IMR-90 (cell line): ENCODE measurements at regions not wholly inside any gene's neighbourhood (a gene's known extent, or its start where the extent isn't known, plus 50 kb on each side); places are given as distances from the start of the nearest gene placed in this dataset.

Experiments used
- ATAC-seq: fragments of 200-7000 bp; cut with Tn5 transposase; 2 replicates; pipeline ENCODE4 v1.9.1; 2020; ENCODE audit warnings: low read depth, mild to moderate bottlenecking, moderate library complexity
- BruUV-seq: library from RNA; stranded (reverse); fragments of 400-500 nt; replicated peaks from 2 replicates; lab custom pipeline; 2021; lab: Mats Ljungman, UMichigan
- CTCF ChIA-PET: fragments of 300-600 bp; formaldehyde crosslinking; extraction: SDS; loops from one replicate; lab custom pipeline; 2021; ENCODE audit warnings: antibody characterized with exemption; lab: Yijun Ruan, JAX
- POLR2A ChIA-PET: fragments of 300-600 bp; sonication (Branson Sonifier 250); formaldehyde crosslinking; loops from one replicate; lab custom pipeline; 2022; ENCODE audit warnings: antibody characterized with exemption; ENCODE audit not compliant: unreplicated experiment; lab: Charles Lee
- DNase-seq: peaks from one replicate; pipeline ENCODE4 v3.0.0; 2013
- H2AFZ ChIP-seq: replicated peaks from 2 replicates; pipeline ENCODE3; 2013; ENCODE audit warnings: low read length, mild to moderate bottlenecking; ENCODE audit not compliant: poor library complexity
- H2AK5ac ChIP-seq: 2 replicates; pipeline ENCODE4 v1.6.1; 2013; ENCODE audit warnings: low read depth, low read length, inconsistent platforms
- H2AK9ac ChIP-seq: replicated peaks from 2 replicates; pipeline ENCODE3; 2013; ENCODE audit warnings: mild to moderate bottlenecking, low read depth, low read length, moderate library complexity; ENCODE audit not compliant: poor library complexity
- H2BK120ac ChIP-seq: 2 replicates; pipeline ENCODE4 v1.6.1; 2013; ENCODE audit warnings: low read depth, low read length, inconsistent platforms
- H2BK15ac ChIP-seq: 3 replicates; pipeline ENCODE4 v1.6.1; 2013; ENCODE audit warnings: low read depth, low read length, inconsistent platforms
- H2BK20ac ChIP-seq: 2 replicates; pipeline ENCODE4 v1.6.1; 2013; ENCODE audit warnings: low read depth, mild to moderate bottlenecking, inconsistent platforms, low read length, moderate library complexity
- H2BK5ac ChIP-seq: 2 replicates; pipeline ENCODE4 v1.6.1; 2013; ENCODE audit warnings: mild to moderate bottlenecking, low read depth, low read length, inconsistent platforms; ENCODE audit not compliant: poor library complexity, severe bottlenecking
- H3K14ac ChIP-seq: replicated peaks from 2 replicates; pipeline ENCODE4 v1.6.1; 2013; ENCODE audit warnings: low read depth, low read length, inconsistent platforms
- H3K18ac ChIP-seq: 2 replicates; pipeline ENCODE4 v1.6.1; 2013; ENCODE audit warnings: low read depth, low read length, control low read depth
- H3K23ac ChIP-seq: 2 replicates; pipeline ENCODE4 v1.6.1; 2013; ENCODE audit warnings: low read depth, low read length, inconsistent platforms
- H3K27ac ChIP-seq: 2 replicates; pipeline ENCODE4 v1.5.1; 2013; ENCODE audit warnings: mild to moderate bottlenecking, control low read depth, low read length; ENCODE audit not compliant: insufficient read depth
- H3K27me3 ChIP-seq: 2 replicates; pipeline ENCODE4 v1.6.1; 2013; ENCODE audit warnings: low read length; ENCODE audit not compliant: control insufficient read depth, insufficient read depth
- H3K36me3 ChIP-seq: 2 replicates; pipeline ENCODE4 v1.6.1; 2013; ENCODE audit warnings: low read length, mixed read lengths; ENCODE audit not compliant: control insufficient read depth, insufficient read depth
- H3K4ac ChIP-seq: 2 replicates; pipeline ENCODE4 v1.6.1; 2013; ENCODE audit warnings: low read depth, low read length, inconsistent platforms
- H3K4me1 ChIP-seq: 2 replicates; pipeline ENCODE4 v1.6.1; 2013; ENCODE audit warnings: low read length, mixed read lengths; ENCODE audit not compliant: control insufficient read depth, insufficient read depth
- H3K4me2 ChIP-seq: 2 replicates; pipeline ENCODE4 v1.6.1; 2013; ENCODE audit warnings: low read depth, mild to moderate bottlenecking, control low read depth, low read length, moderate library complexity
- H3K4me3 ChIP-seq: 2 replicates; pipeline ENCODE4 v1.5.1; 2013; ENCODE audit warnings: low read depth, mild to moderate bottlenecking, control low read depth, low read length, moderate library complexity; ENCODE audit not compliant: insufficient read depth
- H3K56ac ChIP-seq: 2 replicates; pipeline ENCODE4 v1.6.1; 2013; ENCODE audit warnings: low read length, inconsistent platforms; ENCODE audit not compliant: insufficient read depth; ENCODE audit errors: extremely low read depth
- H3K79me1 ChIP-seq, 2 experiments: 2 replicates each; pipeline ENCODE4 v1.6.1; 2013; ENCODE audit warnings: low read length in 2 of 2, inconsistent platforms in 1 of 2, low read depth in 1 of 2
- H3K9ac ChIP-seq: 2 replicates; pipeline ENCODE4 v1.6.1; 2013; ENCODE audit warnings: low read depth, low read length, control low read depth
- H3K9me1 ChIP-seq: 2 replicates; pipeline ENCODE4 v1.6.1; 2013; ENCODE audit warnings: low read length, inconsistent platforms; ENCODE audit not compliant: insufficient read depth
- H3K9me3 ChIP-seq: 2 replicates; pipeline ENCODE4 v1.6.1; 2013; ENCODE audit warnings: low read length; ENCODE audit not compliant: control insufficient read depth, insufficient read depth
- H4K20me1 ChIP-seq: 2 replicates; pipeline ENCODE4 v1.6.1; 2013; ENCODE audit warnings: low read length, inconsistent platforms; ENCODE audit not compliant: insufficient read depth
- H4K5ac ChIP-seq: 2 replicates; pipeline ENCODE4 v1.6.1; 2013; ENCODE audit warnings: mild to moderate bottlenecking, low read depth, low read length, control low read depth
- H4K8ac ChIP-seq, 2 experiments: 2 replicates each; pipeline ENCODE4 v1.6.1; 2013; ENCODE audit warnings: low read depth in 2 of 2, low read length in 2 of 2, control low read depth in 1 of 2, inconsistent platforms in 1 of 2
- H4K91ac ChIP-seq: 2 replicates; pipeline ENCODE4 v1.6.1; 2013; ENCODE audit warnings: low read depth, low read length, inconsistent platforms; ENCODE audit not compliant: insufficient read depth
- BHLHE40 ChIP-seq: fragments of 150-350 bp; IDR thresholded peaks from 2 replicates; pipeline ENCODE4 v1.6.1; 2016; ENCODE audit warnings: mild to moderate bottlenecking, low read depth, low read length
- CEBPB ChIP-seq: IDR thresholded peaks from 2 replicates; pipeline ENCODE4 v1.6.1; 2012; ENCODE audit warnings: low read depth, low read length, improper control_type of control experiment
- CHD1 ChIP-seq: IDR thresholded peaks from 2 replicates; pipeline ENCODE4 v1.6.1; 2012; ENCODE audit warnings: low read depth, low read length, improper control_type of control experiment
- CTCF ChIP-seq: conservative IDR thresholded peaks from 2 replicates; pipeline ENCODE4 v1.5.1; 2012; ENCODE audit warnings: mild to moderate bottlenecking, low read depth, low read length, improper control_type of control experiment
- ELK1 ChIP-seq: fragments of 150-350 bp; IDR thresholded peaks from 2 replicates; pipeline ENCODE4 v1.6.1; 2016; ENCODE audit warnings: low read depth, mild to moderate bottlenecking, low read length, moderate library complexity, borderline replicate concordance
- FOS ChIP-seq: fragments of 150-350 bp; IDR thresholded peaks from 2 replicates; pipeline ENCODE4 v1.6.1; 2016; ENCODE audit warnings: low read depth, low read length
- MAFK ChIP-seq: IDR thresholded peaks from 2 replicates; pipeline ENCODE4 v1.6.1; 2012; ENCODE audit warnings: low read depth, low read length, improper control_type of control experiment
- MAZ ChIP-seq: IDR thresholded peaks from 2 replicates; pipeline ENCODE4 v1.6.1; 2012; ENCODE audit warnings: low read depth, mild to moderate bottlenecking, low read length, improper control_type of control experiment, moderate library complexity, borderline replicate concordance
- MXI1 ChIP-seq: IDR thresholded peaks from 2 replicates; pipeline ENCODE4 v1.6.1; 2012; ENCODE audit warnings: low read depth, mild to moderate bottlenecking, low read length, moderate library complexity, borderline replicate concordance
- NFE2L2 ChIP-seq: fragments of 150-350 bp; IDR thresholded peaks from 2 replicates; pipeline ENCODE4 v1.6.1; 2016; ENCODE audit warnings: low read depth, mild to moderate bottlenecking, low read length
- POLR2A ChIP-seq: IDR thresholded peaks from 2 replicates; pipeline ENCODE4 v1.6.1; 2012; ENCODE audit warnings: mild to moderate bottlenecking, low read depth, low read length
- RAD21 ChIP-seq: IDR thresholded peaks from 2 replicates; pipeline ENCODE4 v1.6.1; 2012; ENCODE audit warnings: low read length, improper control_type of control experiment
- RCOR1 ChIP-seq: IDR thresholded peaks from 2 replicates; pipeline ENCODE4 v1.6.1; 2012; ENCODE audit warnings: mild to moderate bottlenecking, low read length, improper control_type of control experiment; ENCODE audit not compliant: insufficient replicate concordance
- RFX5 ChIP-seq: IDR thresholded peaks from 2 replicates; pipeline ENCODE4 v1.8.0; 2012; ENCODE audit warnings: low read depth, mild to moderate bottlenecking, low read length, moderate library complexity
- SMC3 ChIP-seq: fragments of 150-350 bp; IDR thresholded peaks from 2 replicates; pipeline ENCODE4 v1.6.1; 2016; ENCODE audit warnings: low read depth, mild to moderate bottlenecking, antibody characterized with exemption, low read length, moderate library complexity
- USF2 ChIP-seq: fragments of 150-350 bp; IDR thresholded peaks from 2 replicates; pipeline ENCODE4 v1.6.1; 2017; ENCODE audit warnings: mild to moderate bottlenecking, antibody characterized with exemption, low read length, low read depth
- WGBS, 2 experiments: methylation state at CpG; one replicate each; pipeline versions ENCODE4 v1.1.5 to v1.1.7; 2013; ENCODE audit warnings: missing lambda C conversion rate in 2 of 2; ENCODE audit not compliant: insufficient read length in 1 of 2; ENCODE audit errors: extremely low coverage in 2 of 2; 5-methylcytosine and 5-hydroxymethylcytosine counted together
- dilution Hi-C: fragments of 300-500 bp; cut with HindIII; formaldehyde crosslinking; loops from one replicate; pipeline ENCODE4 v1.14.3; 2018; ENCODE audit warnings: low sequenced_read_pairs; ENCODE audit not compliant: unreplicated experiment
- in situ Hi-C: fragments of 300-500 bp; cut with MboI; formaldehyde crosslinking; loops from 3 replicates; pipeline ENCODE4 v1.14.3; 2019; ENCODE audit warnings: low sequenced_read_pairs, inconsistent platforms, mixed read lengths
- intact Hi-C: fragments of 100-400 bp; cut with micrococcal nuclease; formaldehyde crosslinking; loops from 2 replicates; pipeline ENCODE4 v1.10.0; 2022

DNA sequence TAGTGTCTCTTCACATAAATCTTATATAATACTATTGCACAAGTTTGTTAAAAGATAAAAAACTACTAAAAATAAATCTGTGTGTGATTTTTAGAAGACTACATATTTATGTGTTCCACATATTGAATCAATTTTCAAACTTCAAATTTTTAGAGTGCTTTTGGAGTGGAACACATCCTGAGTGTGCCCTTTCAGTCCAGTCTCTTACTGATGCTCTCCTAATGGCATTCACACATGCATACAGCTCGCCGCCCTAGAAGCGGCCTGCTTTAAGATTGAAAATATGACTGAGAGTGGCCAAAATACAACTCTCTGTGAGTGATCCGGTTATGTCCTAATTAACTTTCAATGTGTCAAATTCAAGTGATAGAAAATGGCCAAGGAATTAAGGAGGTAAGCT is 628.8 kb downstream of the ANKRD50 start:
- ATAC-seq: no peak
- DNase-seq: no peak
- TF ChIP-seq MAZ (no peak), SMC3 (no peak), RFX5 (no peak), NFE2L2 (no peak), POLR2A (no peak), CHD1 (no peak), BHLHE40 (no peak), ELK1 (no peak), USF2 (no peak), CTCF (no peak), RAD21 (no peak), MAFK (no peak), CEBPB (no peak), MXI1 (no peak), FOS (no peak), RCOR1 (no peak)
- H3K4me1 ChIP-seq: no peaks in the 10 kb centered on the region
- no peak overlapping the region for H2BK5ac ChIP-seq
- H3K4me3 ChIP-seq: no peak overlapping the region
- no peaks in the 10 kb centered on the region for H3K79me1 ChIP-seq
- H2BK15ac ChIP-seq: no peak overlapping the region
- BruUV-seq: no TSS peak
- H2AK9ac ChIP-seq: no peak overlapping the region
- H3K27me3 ChIP-seq: no peaks in the 10 kb centered on the region
- H3K14ac ChIP-seq: no peak overlapping the region
- no CpG with 5 or more reads among the region's 4 CpGs for WGBS, 2 experiments
- intact Hi-C loops: no loop called here
- no peak overlapping the region for H3K23ac ChIP-seq
- H3K27ac ChIP-seq: no peak overlapping the region
- peaks cover 2% of the 10 kb centered on the region; the same call in 1 of the 2 replicates for H3K9me3 ChIP-seq
- no peak overlapping the region for H4K8ac ChIP-seq
- no peaks in the 10 kb centered on the region for H3K36me3 ChIP-seq
- no peak overlapping the region for H3K9ac ChIP-seq
- H3K9me1 ChIP-seq: no peaks in the 10 kb centered on the region
- no peak overlapping the region for H2AK5ac ChIP-seq
- no peak overlapping the region for H3K18ac ChIP-seq
- H3K4ac ChIP-seq: no peak overlapping the region
- H2BK20ac ChIP-seq: no peak overlapping the region
- H4K91ac ChIP-seq: no peak overlapping the region
- H4K5ac ChIP-seq: no peak overlapping the region
- in situ Hi-C loops: no loop called here
- no peak overlapping the region for H2BK120ac ChIP-seq
- CTCF ChIA-PET: no interaction called here
- no peak overlapping the region for H3K4me2 ChIP-seq
- no peaks in the 10 kb centered on the region for H4K20me1 ChIP-seq
- H3K56ac ChIP-seq: no peak overlapping the region
- dilution Hi-C loops: no loop called here
- POLR2A ChIA-PET: no interaction called here
- no peak overlapping the region for H2AFZ ChIP-seq
